Neural progenitor cell (in vitro differentiated cells): ENCODE measurements at regions not wholly inside any gene's neighbourhood (a gene's known extent, or its start where the extent isn't known, plus 50 kb on each side); places are given as distances from the start of the nearest gene placed in this dataset.

Experiments used
- EZH2 ChIP-seq: fragments of 200-600 bp; sonication (generic); IDR thresholded peaks from 2 replicates; pipeline ENCODE4 v1.6.1; 2017; ENCODE audit warnings: antibody characterized with exemption, mild to moderate bottlenecking, moderate library complexity
- EZH2phosphoT487 ChIP-seq: fragments of 200-600 bp; sonication (generic); IDR thresholded peaks from 2 replicates; pipeline ENCODE4 v1.6.1; 2017; ENCODE audit warnings: antibody characterized with exemption
- TF ChIP-seq, protein P1 (sequence below): fragments of 200-600 bp; sonication (generic); IDR thresholded peaks from 2 replicates; pipeline ENCODE4 v1.5.1; 2017; ENCODE audit warnings: antibody characterized with exemption, mild to moderate bottlenecking

DNA sequence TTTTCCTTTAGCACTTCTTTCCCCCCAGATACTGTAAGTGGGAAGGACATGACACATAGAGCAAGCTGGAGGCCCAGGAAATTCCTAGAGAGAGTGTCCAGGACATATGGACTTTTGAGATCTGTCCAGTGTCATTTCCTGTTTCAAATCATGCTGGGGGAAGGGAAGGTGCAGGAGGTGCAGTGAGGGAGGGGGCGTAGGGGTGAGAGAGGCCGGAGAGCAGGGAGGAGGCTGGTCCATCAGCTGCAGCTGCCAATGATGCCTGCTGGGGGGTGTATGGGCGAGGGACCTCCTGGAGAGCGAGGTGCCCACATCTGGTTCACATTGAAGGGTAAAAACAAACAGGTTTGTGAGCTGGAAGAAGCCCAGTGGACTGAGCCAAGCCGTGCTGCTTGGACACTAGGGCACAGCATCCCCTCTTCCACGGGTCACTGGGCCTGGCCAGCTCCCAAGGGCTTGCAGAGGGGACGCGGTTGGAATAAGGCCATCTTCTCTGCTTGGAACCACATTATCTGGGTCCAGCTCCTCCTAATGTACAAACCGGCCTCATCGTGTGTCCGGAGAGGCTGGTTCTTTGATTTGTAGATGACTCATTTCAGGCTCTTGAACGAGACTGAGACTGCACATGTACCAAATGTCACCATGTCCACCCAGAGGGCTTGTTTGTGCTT is 70.4 kb upstream of the SMURF2 start:
- TF ChIP-seq, protein P1, sequence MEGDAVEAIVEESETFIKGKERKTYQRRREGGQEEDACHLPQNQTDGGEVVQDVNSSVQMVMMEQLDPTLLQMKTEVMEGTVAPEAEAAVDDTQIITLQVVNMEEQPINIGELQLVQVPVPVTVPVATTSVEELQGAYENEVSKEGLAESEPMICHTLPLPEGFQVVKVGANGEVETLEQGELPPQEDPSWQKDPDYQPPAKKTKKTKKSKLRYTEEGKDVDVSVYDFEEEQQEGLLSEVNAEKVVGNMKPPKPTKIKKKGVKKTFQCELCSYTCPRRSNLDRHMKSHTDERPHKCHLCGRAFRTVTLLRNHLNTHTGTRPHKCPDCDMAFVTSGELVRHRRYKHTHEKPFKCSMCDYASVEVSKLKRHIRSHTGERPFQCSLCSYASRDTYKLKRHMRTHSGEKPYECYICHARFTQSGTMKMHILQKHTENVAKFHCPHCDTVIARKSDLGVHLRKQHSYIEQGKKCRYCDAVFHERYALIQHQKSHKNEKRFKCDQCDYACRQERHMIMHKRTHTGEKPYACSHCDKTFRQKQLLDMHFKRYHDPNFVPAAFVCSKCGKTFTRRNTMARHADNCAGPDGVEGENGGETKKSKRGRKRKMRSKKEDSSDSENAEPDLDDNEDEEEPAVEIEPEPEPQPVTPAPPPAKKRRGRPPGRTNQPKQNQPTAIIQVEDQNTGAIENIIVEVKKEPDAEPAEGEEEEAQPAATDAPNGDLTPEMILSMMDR, result no peak
- TF ChIP-seq EZH2phosphoT487 (no peak), EZH2 (no peak)
